WTC11 (cell line): ENCODE measurements at regions not wholly inside any gene's neighbourhood (a gene's known extent, or its start where the extent isn't known, plus 50 kb on each side); places are given as distances from the start of the nearest gene placed in this dataset.

Experiments used
- AFF4 ChIP-seq: sonication (generic); formaldehyde crosslinking; IDR thresholded peaks from 2 replicates; pipeline ENCODE4 v1.8.1; 2023; ENCODE audit warnings: mild to moderate bottlenecking, missing genetic modification reagents, borderline replicate concordance
- CREB1 ChIP-seq: sonication (generic); formaldehyde crosslinking; IDR thresholded peaks from 2 replicates; pipeline ENCODE4 v1.8.0; 2023; ENCODE audit warnings: mild to moderate bottlenecking, missing genetic modification reagents
- CTCF ChIP-seq: fragments of 200-600 bp; IDR thresholded peaks from 2 replicates; pipeline ENCODE4 v1.8.0; 2022; ENCODE audit warnings: antibody characterized with exemption
- ERG ChIP-seq: fragments of 250-450 bp; sonication (Bioruptor Pico); IDR thresholded peaks from 2 replicates; pipeline ENCODE4 v1.8.0; 2021; ENCODE audit warnings: mild to moderate bottlenecking
- FOXP1 ChIP-seq: sonication (generic); formaldehyde crosslinking; IDR thresholded peaks from 2 replicates; pipeline ENCODE4 v1.8.0; 2022; ENCODE audit warnings: missing genetic modification reagents, mild to moderate bottlenecking, moderate library complexity, borderline replicate concordance
- GRHL2 ChIP-seq: fragments of 250-450 bp; sonication (Bioruptor Pico); IDR thresholded peaks from 2 replicates; pipeline ENCODE4 v1.8.0; 2022; ENCODE audit warnings: mild to moderate bottlenecking, moderate library complexity; ENCODE audit not compliant: insufficient replicate concordance, severe bottlenecking
- KAT7 ChIP-seq: sonication (generic); formaldehyde crosslinking; IDR thresholded peaks from 2 replicates; pipeline ENCODE4 v1.8.1; 2023; ENCODE audit warnings: missing genetic modification reagents, mild to moderate bottlenecking, borderline replicate concordance
- MAX ChIP-seq: sonication (generic); formaldehyde crosslinking; IDR thresholded peaks from 2 replicates; pipeline ENCODE4 v1.8.0; 2022; ENCODE audit warnings: mild to moderate bottlenecking, missing genetic modification reagents
- STAT6 ChIP-seq: sonication (generic); formaldehyde crosslinking; conservative IDR thresholded peaks from 2 replicates; pipeline ENCODE4 v1.8.1; 2023; ENCODE audit warnings: mild to moderate bottlenecking, low read depth, missing genetic modification reagents, moderate library complexity
- TEAD4 ChIP-seq: sonication (generic); formaldehyde crosslinking; IDR thresholded peaks from 2 replicates; pipeline ENCODE4 v1.8.0; 2022; ENCODE audit warnings: mild to moderate bottlenecking, missing genetic modification reagents

- TF ChIP-seq CREB1 (no peak), STAT6 (no peak), AFF4 (CRISPR knock-in tag) (no peak), ERG (no peak), FOXP1 (CRISPR knock-in tag) (no peak), GRHL2 (CRISPR knock-in tag) (no peak), KAT7 (CRISPR knock-in tag) (no peak), CTCF (no peak), TEAD4 (CRISPR knock-in tag) (no peak), MAX (CRISPR knock-in tag) (no peak)
Measured at GRCh38 chr5:39671561-39671961, 246.8 kb upstream of the DAB2 start.
